ENCODE measurements at regions not wholly inside any gene's neighbourhood (a gene's known extent, or its start where the extent isn't known, plus 50 kb on each side); places are given as distances from the start of the nearest gene placed in this dataset.
A peak's percentile ranks its signal among the peaks of the same experiment; 100 is the strongest.

DNA sequence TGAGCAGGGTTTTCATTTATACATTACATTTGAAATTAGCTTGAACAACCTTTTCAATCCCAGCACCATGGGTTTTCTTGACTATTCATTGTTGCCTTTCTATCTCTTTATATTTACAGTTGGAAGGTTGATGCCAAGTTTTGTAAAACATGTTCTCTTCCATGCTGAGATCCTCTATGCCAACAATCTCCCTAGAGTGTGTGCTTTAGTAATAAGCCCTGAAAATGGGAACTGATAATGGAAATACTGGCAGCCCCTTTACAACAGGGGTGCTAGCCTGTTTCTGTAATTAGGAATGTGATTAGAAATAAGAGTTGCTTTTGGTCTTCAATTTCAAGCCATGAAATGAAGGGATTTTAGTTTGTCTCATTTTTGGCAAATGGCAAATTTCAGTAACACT, 239.9 kb upstream of the NAALADL2 start:
- TF ChIP-seq ZC3H10 (CRISPR knock-in tag; IDR thresholded peaks at IDR 0.05), result no peak
- TF ChIP-seq TOX (CRISPR knock-in tag; IDR thresholded peaks at IDR 0.05; ENCODE audit: borderline replicate concordance), result no peak
- no peak for TF ChIP-seq ZFP3 (CRISPR knock-in tag; IDR thresholded peaks at IDR 0.05)
- TF ChIP-seq, protein P1, sequence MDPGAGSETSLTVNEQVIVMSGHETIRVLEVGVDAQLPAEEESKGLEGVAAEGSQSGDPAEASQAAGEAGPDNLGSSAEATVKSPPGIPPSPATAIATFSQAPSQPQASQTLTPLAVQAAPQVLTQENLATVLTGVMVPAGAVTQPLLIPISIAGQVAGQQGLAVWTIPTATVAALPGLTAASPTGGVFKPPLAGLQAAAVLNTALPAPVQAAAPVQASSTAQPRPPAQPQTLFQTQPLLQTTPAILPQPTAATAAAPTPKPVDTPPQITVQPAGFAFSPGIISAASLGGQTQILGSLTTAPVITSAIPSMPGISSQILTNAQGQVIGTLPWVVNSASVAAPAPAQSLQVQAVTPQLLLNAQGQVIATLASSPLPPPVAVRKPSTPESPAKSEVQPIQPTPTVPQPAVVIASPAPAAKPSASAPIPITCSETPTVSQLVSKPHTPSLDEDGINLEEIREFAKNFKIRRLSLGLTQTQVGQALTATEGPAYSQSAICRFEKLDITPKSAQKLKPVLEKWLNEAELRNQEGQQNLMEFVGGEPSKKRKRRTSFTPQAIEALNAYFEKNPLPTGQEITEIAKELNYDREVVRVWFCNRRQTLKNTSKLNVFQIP (CRISPR knock-in tag; IDR thresholded peaks at IDR 0.05; ENCODE audit: borderline replicate concordance, low read depth), result no peak
- no peak for ATAC-seq

DNA sequence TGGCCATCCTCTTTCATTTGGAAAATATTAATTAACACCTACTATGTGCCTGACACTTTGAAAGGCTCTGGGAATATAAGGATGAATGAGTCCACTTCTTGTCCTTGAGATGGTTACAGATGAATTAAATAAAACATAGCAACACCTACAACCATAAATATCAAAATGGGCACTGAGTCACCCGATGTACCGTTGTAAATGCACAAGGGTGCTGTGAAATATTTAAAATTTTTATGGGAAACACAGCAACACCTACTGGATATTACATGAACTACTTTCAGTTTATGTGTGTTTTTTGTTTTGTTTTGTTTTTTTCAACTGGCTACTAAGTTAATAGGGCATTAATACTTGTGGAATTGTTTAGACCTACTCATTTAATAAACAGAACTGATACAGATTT, 239.0 kb upstream of the NAALADL2 start:
- peak; percentile 35; the same call in 1 of the 3 replicates for ATAC-seq

DNA sequence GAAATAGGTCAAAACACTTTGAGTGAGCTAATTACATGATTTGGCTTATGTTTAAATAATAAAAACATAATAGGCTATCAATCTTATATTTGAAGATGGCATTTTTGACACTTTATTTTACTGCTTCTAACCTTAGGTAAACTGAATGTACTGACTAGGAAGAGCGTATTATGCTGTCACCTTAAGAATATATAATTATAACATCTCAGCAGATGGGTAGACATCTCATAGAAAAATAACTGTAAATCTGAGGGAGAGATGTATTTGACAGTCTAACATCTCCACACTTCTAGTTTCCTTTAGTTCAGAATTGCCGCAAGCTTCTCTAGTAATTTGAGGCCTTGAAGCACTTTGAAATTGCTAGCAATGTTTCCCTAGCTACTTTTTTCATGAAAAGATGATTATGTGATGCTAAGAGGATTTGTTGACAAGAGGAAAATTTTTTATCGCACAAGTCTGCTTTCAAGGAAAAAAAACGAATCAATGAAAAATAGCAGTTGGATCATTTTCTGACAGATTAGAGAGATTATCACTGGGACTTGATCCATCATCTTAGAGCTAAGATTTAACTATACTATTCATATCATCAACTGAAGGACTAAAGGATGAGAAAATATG, 238.2 kb upstream of the NAALADL2 start:
- no peak for ATAC-seq
- TF ChIP-seq ISL1 (CRISPR knock-in tag; IDR thresholded peaks at IDR 0.05), result no peak
- no peak for TF ChIP-seq ZNF565 (CRISPR knock-in tag; conservative IDR thresholded peaks at IDR 0.05; ENCODE audit: low read depth)
- no peak for TF ChIP-seq SNAI2 (CRISPR knock-in tag; IDR thresholded peaks at IDR 0.05)
- no peak for TF ChIP-seq ESRRG (CRISPR knock-in tag; IDR thresholded peaks at IDR 0.05)
- no peak for TF ChIP-seq CSDC2 (CRISPR knock-in tag; IDR thresholded peaks at IDR 0.05)
- TF ChIP-seq ZFP3 (CRISPR knock-in tag; IDR thresholded peaks at IDR 0.05), result no peak
- TF ChIP-seq TOX (CRISPR knock-in tag; IDR thresholded peaks at IDR 0.05; ENCODE audit: borderline replicate concordance), result no peak
- no peak for TF ChIP-seq ZFP30 (CRISPR knock-in tag; IDR thresholded peaks at IDR 0.05)
- no peak for TF ChIP-seq ZC3H10 (CRISPR knock-in tag; IDR thresholded peaks at IDR 0.05)
- no peak for TF ChIP-seq RARB (CRISPR knock-in tag; IDR thresholded peaks at IDR 0.05)
- TF ChIP-seq TCF4 (CRISPR knock-in tag; IDR thresholded peaks at IDR 0.05; ENCODE audit: borderline replicate concordance), result no peak
- TF ChIP-seq ZNF8 (CRISPR knock-in tag; IDR thresholded peaks at IDR 0.05), result no peak
- TF ChIP-seq, protein P2, sequence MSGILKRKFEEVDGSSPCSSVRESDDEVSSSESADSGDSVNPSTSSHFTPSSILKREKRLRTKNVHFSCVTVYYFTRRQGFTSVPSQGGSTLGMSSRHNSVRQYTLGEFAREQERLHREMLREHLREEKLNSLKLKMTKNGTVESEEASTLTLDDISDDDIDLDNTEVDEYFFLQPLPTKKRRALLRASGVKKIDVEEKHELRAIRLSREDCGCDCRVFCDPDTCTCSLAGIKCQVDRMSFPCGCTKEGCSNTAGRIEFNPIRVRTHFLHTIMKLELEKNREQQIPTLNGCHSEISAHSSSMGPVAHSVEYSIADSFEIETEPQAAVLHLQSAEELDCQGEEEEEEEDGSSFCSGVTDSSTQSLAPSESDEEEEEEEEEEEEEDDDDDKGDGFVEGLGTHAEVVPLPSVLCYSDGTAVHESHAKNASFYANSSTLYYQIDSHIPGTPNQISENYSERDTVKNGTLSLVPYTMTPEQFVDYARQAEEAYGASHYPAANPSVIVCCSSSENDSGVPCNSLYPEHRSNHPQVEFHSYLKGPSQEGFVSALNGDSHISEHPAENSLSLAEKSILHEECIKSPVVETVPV (CRISPR knock-in tag; IDR thresholded peaks at IDR 0.05), result no peak
- TF ChIP-seq PPARA (CRISPR knock-in tag; IDR thresholded peaks at IDR 0.05; ENCODE audit: borderline replicate concordance), result no peak
- TF ChIP-seq GLIS3 (CRISPR knock-in tag; IDR thresholded peaks at IDR 0.05), result no peak
- TF ChIP-seq, protein P3, sequence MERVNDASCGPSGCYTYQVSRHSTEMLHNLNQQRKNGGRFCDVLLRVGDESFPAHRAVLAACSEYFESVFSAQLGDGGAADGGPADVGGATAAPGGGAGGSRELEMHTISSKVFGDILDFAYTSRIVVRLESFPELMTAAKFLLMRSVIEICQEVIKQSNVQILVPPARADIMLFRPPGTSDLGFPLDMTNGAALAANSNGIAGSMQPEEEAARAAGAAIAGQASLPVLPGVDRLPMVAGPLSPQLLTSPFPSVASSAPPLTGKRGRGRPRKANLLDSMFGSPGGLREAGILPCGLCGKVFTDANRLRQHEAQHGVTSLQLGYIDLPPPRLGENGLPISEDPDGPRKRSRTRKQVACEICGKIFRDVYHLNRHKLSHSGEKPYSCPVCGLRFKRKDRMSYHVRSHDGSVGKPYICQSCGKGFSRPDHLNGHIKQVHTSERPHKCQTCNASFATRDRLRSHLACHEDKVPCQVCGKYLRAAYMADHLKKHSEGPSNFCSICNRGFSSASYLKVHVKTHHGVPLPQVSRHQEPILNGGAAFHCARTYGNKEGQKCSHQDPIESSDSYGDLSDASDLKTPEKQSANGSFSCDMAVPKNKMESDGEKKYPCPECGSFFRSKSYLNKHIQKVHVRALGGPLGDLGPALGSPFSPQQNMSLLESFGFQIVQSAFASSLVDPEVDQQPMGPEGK (CRISPR knock-in tag; IDR thresholded peaks at IDR 0.05; ENCODE audit: borderline replicate concordance), result no peak
- TF ChIP-seq ZNF70 (CRISPR knock-in tag; IDR thresholded peaks at IDR 0.05), result no peak

More for the DNA sequence above, 239.0 kb upstream of the NAALADL2 start:
- TF ChIP-seq ZFP3 (CRISPR knock-in tag; IDR thresholded peaks at IDR 0.05) (no peak), ESRRG (CRISPR knock-in tag; IDR thresholded peaks at IDR 0.05) (no peak), CSDC2 (CRISPR knock-in tag; IDR thresholded peaks at IDR 0.05) (no peak), ZNF8 (CRISPR knock-in tag; IDR thresholded peaks at IDR 0.05) (no peak), SNAI2 (CRISPR knock-in tag; IDR thresholded peaks at IDR 0.05) (no peak), TCF4 (CRISPR knock-in tag; IDR thresholded peaks at IDR 0.05; ENCODE audit: borderline replicate concordance) (no peak), TOX (CRISPR knock-in tag; IDR thresholded peaks at IDR 0.05; ENCODE audit: borderline replicate concordance) (no peak)
- TF ChIP-seq, protein P1 (CRISPR knock-in tag; IDR thresholded peaks at IDR 0.05; ENCODE audit: borderline replicate concordance, low read depth), result no peak
- TF ChIP-seq, protein P4, sequence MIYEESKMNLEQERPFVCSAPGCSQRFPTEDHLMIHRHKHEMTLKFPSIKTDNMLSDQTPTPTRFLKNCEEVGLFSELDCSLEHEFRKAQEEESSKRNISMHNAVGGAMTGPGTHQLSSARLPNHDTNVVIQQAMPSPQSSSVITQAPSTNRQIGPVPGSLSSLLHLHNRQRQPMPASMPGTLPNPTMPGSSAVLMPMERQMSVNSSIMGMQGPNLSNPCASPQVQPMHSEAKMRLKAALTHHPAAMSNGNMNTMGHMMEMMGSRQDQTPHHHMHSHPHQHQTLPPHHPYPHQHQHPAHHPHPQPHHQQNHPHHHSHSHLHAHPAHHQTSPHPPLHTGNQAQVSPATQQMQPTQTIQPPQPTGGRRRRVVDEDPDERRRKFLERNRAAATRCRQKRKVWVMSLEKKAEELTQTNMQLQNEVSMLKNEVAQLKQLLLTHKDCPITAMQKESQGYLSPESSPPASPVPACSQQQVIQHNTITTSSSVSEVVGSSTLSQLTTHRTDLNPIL (CRISPR knock-in tag; IDR thresholded peaks at IDR 0.05; ENCODE audit: low read depth), result no peak

- TF ChIP-seq TOX (CRISPR knock-in tag; IDR thresholded peaks at IDR 0.05; ENCODE audit: borderline replicate concordance), result no peak
- TF ChIP-seq, protein P5, sequence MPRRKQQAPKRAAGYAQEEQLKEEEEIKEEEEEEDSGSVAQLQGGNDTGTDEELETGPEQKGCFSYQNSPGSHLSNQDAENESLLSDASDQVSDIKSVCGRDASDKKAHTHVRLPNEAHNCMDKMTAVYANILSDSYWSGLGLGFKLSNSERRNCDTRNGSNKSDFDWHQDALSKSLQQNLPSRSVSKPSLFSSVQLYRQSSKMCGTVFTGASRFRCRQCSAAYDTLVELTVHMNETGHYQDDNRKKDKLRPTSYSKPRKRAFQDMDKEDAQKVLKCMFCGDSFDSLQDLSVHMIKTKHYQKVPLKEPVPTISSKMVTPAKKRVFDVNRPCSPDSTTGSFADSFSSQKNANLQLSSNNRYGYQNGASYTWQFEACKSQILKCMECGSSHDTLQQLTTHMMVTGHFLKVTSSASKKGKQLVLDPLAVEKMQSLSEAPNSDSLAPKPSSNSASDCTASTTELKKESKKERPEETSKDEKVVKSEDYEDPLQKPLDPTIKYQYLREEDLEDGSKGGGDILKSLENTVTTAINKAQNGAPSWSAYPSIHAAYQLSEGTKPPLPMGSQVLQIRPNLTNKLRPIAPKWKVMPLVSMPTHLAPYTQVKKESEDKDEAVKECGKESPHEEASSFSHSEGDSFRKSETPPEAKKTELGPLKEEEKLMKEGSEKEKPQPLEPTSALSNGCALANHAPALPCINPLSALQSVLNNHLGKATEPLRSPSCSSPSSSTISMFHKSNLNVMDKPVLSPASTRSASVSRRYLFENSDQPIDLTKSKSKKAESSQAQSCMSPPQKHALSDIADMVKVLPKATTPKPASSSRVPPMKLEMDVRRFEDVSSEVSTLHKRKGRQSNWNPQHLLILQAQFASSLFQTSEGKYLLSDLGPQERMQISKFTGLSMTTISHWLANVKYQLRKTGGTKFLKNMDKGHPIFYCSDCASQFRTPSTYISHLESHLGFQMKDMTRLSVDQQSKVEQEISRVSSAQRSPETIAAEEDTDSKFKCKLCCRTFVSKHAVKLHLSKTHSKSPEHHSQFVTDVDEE (CRISPR knock-in tag; IDR thresholded peaks at IDR 0.05), result no peak
- TF ChIP-seq ZNF70 (CRISPR knock-in tag; IDR thresholded peaks at IDR 0.05), result no peak
- no peak for TF ChIP-seq CSDC2 (CRISPR knock-in tag; IDR thresholded peaks at IDR 0.05)
- no peak for ATAC-seq
These were observed 225.8 kb upstream of the NAALADL2 start for GRCh38 chr3:174633342-174633741.
